GM12878 (cell line): ENCODE measurements at regions not wholly inside any gene's neighbourhood (a gene's known extent, or its start where the extent isn't known, plus 50 kb on each side); places are given as distances from the start of the nearest gene placed in this dataset.

ENCODE experiments used
- ATAC-seq: fragments of 200-7000 bp; cut with Tn5 transposase; 3 replicates; pipeline ENCODE4 v1.9.1; 2020; ENCODE audit warnings: mild to moderate bottlenecking, moderate library complexity
- BruUV-seq: library from RNA; stranded (reverse); fragments of 400-500 nt; replicated peaks from 2 replicates; lab custom pipeline; 2021; lab: Mats Ljungman, UMichigan
- CTCF ChIA-PET: fragments of 300-600 bp; sonication (Branson Sonifier 250); formaldehyde crosslinking; extraction: SDS; loops from one replicate; lab custom pipeline; 2021; ENCODE audit warnings: inconsistent platforms; lab: Yijun Ruan, JAX
- POLR2A ChIA-PET: fragments of 350-600 bp; formaldehyde crosslinking; extraction: SDS; loops from one replicate; lab custom pipeline; 2021; ENCODE audit warnings: inconsistent platforms; lab: Charles Lee
- RAD21 ChIA-PET: fragments of 300-600 bp; sonication (Branson Sonifier 250); formaldehyde crosslinking; loops from one replicate; lab custom pipeline; 2023; ENCODE audit warnings: antibody characterized with exemption; ENCODE audit not compliant: unreplicated experiment; lab: Charles Lee
- SMC1A ChIA-PET: fragments of 300-600 bp; sonication (Branson Sonifier 250); formaldehyde crosslinking; loops from one replicate; lab custom pipeline; 2023; ENCODE audit not compliant: unreplicated experiment, uncharacterized antibody; lab: Charles Lee
- DNase-seq: peaks from one replicate; pipeline ENCODE4 v3.0.0-alpha.2; 2011; ENCODE audit warnings: low read depth, low spot score
- FAIRE-seq: peaks from 3 replicates; lab custom pipeline; 2011; peaks lifted over from hg19 to GRCh38; lab: Jason Lieb, UNC
- H2AFZ ChIP-seq: 2 replicates; pipeline ENCODE4 v1.6.0; 2011; ENCODE audit warnings: low read depth, low read length, control low read depth; ENCODE audit not compliant: control insufficient read depth
- H3K27ac ChIP-seq: 2 replicates; pipeline ENCODE4 v1.5.1; 2011; ENCODE audit warnings: control low read depth; ENCODE audit not compliant: control insufficient read depth, insufficient read depth
- H3K27me3 ChIP-seq, 2 experiments: replicated peaks in 1 of 2; 2 replicates each; pipeline versions ENCODE4 v1.6.0 to v1.6.1; 2011; ENCODE audit warnings: low read length in 1 of 2; ENCODE audit not compliant: control insufficient read depth in 2 of 2, insufficient read depth in 2 of 2
- H3K36me3 ChIP-seq, 2 experiments: 2 replicates each; pipeline ENCODE4 v1.5.1; 2011; ENCODE audit warnings: low read length in 1 of 2; ENCODE audit not compliant: control insufficient read depth in 2 of 2, insufficient read depth in 2 of 2
- H3K4me1 ChIP-seq: 2 replicates; pipeline ENCODE4 v1.6.1; 2011; ENCODE audit warnings: mild to moderate bottlenecking, low read length, moderate library complexity, mixed read lengths; ENCODE audit not compliant: control insufficient read depth, insufficient read depth
- H3K4me2 ChIP-seq: 2 replicates; pipeline ENCODE4 v1.6.0; 2011; ENCODE audit warnings: control low read depth; ENCODE audit not compliant: control insufficient read depth, insufficient read depth
- H3K4me3 ChIP-seq: fragments of 200-600 bp; sonication (generic); 2 replicates; pipeline ENCODE4 v1.5.1; 2016
- H3K79me2 ChIP-seq: 2 replicates; pipeline ENCODE4 v1.6.0; 2011; ENCODE audit warnings: low read length; ENCODE audit not compliant: control insufficient read depth, insufficient read depth
- H3K9ac ChIP-seq: 2 replicates; pipeline ENCODE4 v1.8.0; 2011; ENCODE audit warnings: low read length, control low read depth, mixed read lengths; ENCODE audit not compliant: control insufficient read depth, insufficient read depth
- H3K9me3 ChIP-seq: replicated peaks from 3 replicates; pipeline ENCODE4 v1.5.1; 2011; ENCODE audit warnings: mild to moderate bottlenecking, low read length; ENCODE audit not compliant: control insufficient read depth, insufficient read depth
- H4K20me1 ChIP-seq: 2 replicates; pipeline ENCODE4 v1.6.0; 2011; ENCODE audit not compliant: control insufficient read depth, insufficient read depth
- BCL3 ChIP-seq: IDR thresholded peaks from 2 replicates; pipeline ENCODE4 v1.6.1; 2011; ENCODE audit warnings: borderline replicate concordance, low read depth, mild to moderate bottlenecking, moderate library complexity, low read length; ENCODE audit not compliant: insufficient read depth, poor library complexity, severe bottlenecking
- CEBPB ChIP-seq, 2 experiments: fragments of 150-350 bp in 1 of 2; IDR thresholded peaks; 2 replicates each; pipeline ENCODE4 v1.6.1; 2012 to 2014; ENCODE audit warnings: low read depth in 2 of 2, low read length in 2 of 2, borderline replicate concordance in 1 of 2, inconsistent platforms in 1 of 2
- EED ChIP-seq: sonication (generic); IDR thresholded peaks from 2 replicates; pipeline ENCODE4 v1.6.1; 2016; ENCODE audit warnings: antibody characterized with exemption, low read depth
- EZH2 ChIP-seq: IDR thresholded peaks from 2 replicates; pipeline ENCODE4 v1.6.1; 2012; ENCODE audit warnings: low read depth, mild to moderate bottlenecking, control low read depth, inconsistent platforms, low read length, borderline replicate concordance; ENCODE audit not compliant: control insufficient read depth
- IKZF1 ChIP-seq: fragments of 450-650 bp; conservative IDR thresholded peaks from 2 replicates; pipeline ENCODE4 v1.6.1; 2017; ENCODE audit warnings: antibody characterized with exemption, mild to moderate bottlenecking
- IRF3 ChIP-seq: fragments of 450-650 bp; IDR thresholded peaks from 2 replicates; pipeline ENCODE4 v1.6.1; 2014; ENCODE audit warnings: mild to moderate bottlenecking
- NFIC ChIP-seq: IDR thresholded peaks from 2 replicates; pipeline ENCODE4 v1.6.1; 2012; ENCODE audit warnings: low read depth, mild to moderate bottlenecking, inconsistent platforms, low read length, moderate library complexity
- NKRF ChIP-seq: fragments of 450-650 bp; conservative IDR thresholded peaks from 2 replicates; pipeline ENCODE4 v1.6.1; 2017; ENCODE audit warnings: mild to moderate bottlenecking, moderate library complexity
- NRF1 ChIP-seq: conservative IDR thresholded peaks from 2 replicates; pipeline ENCODE4 v1.6.1; 2011; ENCODE audit warnings: mild to moderate bottlenecking, low read depth, low read length, improper control_type of control experiment
- RUNX3 ChIP-seq: IDR thresholded peaks from 2 replicates; pipeline ENCODE4 v1.6.1; 2012; ENCODE audit warnings: low read length, inconsistent platforms
- SMAD1 ChIP-seq: fragments of 450-650 bp; IDR thresholded peaks from 2 replicates; pipeline ENCODE4 v1.6.1; 2018; ENCODE audit warnings: mild to moderate bottlenecking, low read depth; ENCODE audit not compliant: partially characterized antibody
- SPI1 ChIP-seq: IDR thresholded peaks from 2 replicates; pipeline ENCODE4 v1.6.1; 2011; ENCODE audit warnings: low read depth, mild to moderate bottlenecking, low read length, moderate library complexity, borderline replicate concordance; ENCODE audit not compliant: insufficient read depth
- TBL1XR1 ChIP-seq: IDR thresholded peaks from 2 replicates; pipeline ENCODE4 v1.6.1; 2012; ENCODE audit warnings: low read depth, low read length, improper control_type of control experiment
- ZNF24 ChIP-seq: fragments of 450-650 bp; IDR thresholded peaks from 2 replicates; pipeline ENCODE4 v1.6.1; 2017; ENCODE audit warnings: antibody characterized with exemption, mild to moderate bottlenecking
- WGBS: methylation state at CpG from one replicate; pipeline ENCODE4 v1.1.6; 2016; ENCODE audit warnings: low lambda C conversion rate; ENCODE audit not compliant: insufficient replicate concordance, insufficient coverage; ENCODE audit errors: missing lambda C conversion rate; 5-methylcytosine and 5-hydroxymethylcytosine counted together
- in situ Hi-C: fragments of 300-500 bp; cut with MboI; formaldehyde crosslinking; loops from 9 replicates; pipeline ENCODE4 v1.14.3; 2018; ENCODE audit warnings: mixed read lengths
- intact Hi-C: fragments of 100-400 bp; cut with micrococcal nuclease; formaldehyde crosslinking; loops from one replicate; pipeline ENCODE4 v1.14.2; 2022; ENCODE audit not compliant: unreplicated experiment

- Histone ChIP-seq H3K4me1 (no peaks in the 10 kb centered on the region), H3K27me3 (no peaks in the 10 kb centered on the region), H3K9ac (no peak overlapping the region), H3K9me3 (no peaks in the 10 kb centered on the region; the same call in 2 of the 3 replicates), H3K4me3 (no peak overlapping the region), H2AFZ (no peak overlapping the region), H4K20me1 (no peaks in the 10 kb centered on the region), H3K4me2 (no peak overlapping the region), H3K79me2 (no peaks in the 10 kb centered on the region), H3K27ac (no peak overlapping the region), H3K36me3 (no peaks in the 10 kb centered on the region)
- RAD21 ChIA-PET: no interaction called here
- intact Hi-C loops (no loop called here), in situ Hi-C loops (no loop called here)
- BruUV-seq: no TSS peak
- WGBS: 15% methylated on average over 3 of the region's 3 CpGs
- CTCF ChIA-PET: no interaction called here
- DNase-seq: no peak
- FAIRE-seq: no peak
- POLR2A ChIA-PET: no interaction called here
- ATAC-seq: peak; percentile 57
- TF ChIP-seq RUNX3 (no peak), SPI1 (peak; percentile 50; the same call in 1 of the 2 replicates)
- SMC1A ChIA-PET: no interaction called here
Measured at GRCh38 chr3:6110451-6110850, 750.5 kb upstream of the GRM7 start.

- Histone ChIP-seq H2AFZ (no peak overlapping the region), H4K20me1 (no peaks in the 10 kb centered on the region), H3K4me2 (no peak overlapping the region), H3K27me3 (no peaks in the 10 kb centered on the region), H3K27ac (no peak overlapping the region), H3K4me3 (no peak overlapping the region), H3K9ac (no peak overlapping the region), H3K4me1 (no peaks in the 10 kb centered on the region), H3K79me2 (no peaks in the 10 kb centered on the region), H3K9me3 (no peaks in the 10 kb centered on the region), H3K36me3 (no peaks in the 10 kb centered on the region)
- intact Hi-C loops (no loop called here), in situ Hi-C loops (no loop called here)
- ATAC-seq (no peak), FAIRE-seq (no peak), DNase-seq (no peak)
- ChIA-PET POLR2A (no interaction called here), SMC1A (no interaction called here), CTCF (no interaction called here), RAD21 (no interaction called here)
- BruUV-seq: no TSS peak
- whole genome bisulfite sequencing: 0% methylated on average over 3 of the region's 3 CpGs
- TF ChIP-seq ZNF24: no peak
- no peak for TF ChIP-seq CEBPB (IDR thresholded peaks at IDR 0.05; ENCODE audit: borderline replicate concordance in 1 of 2, low read depth in 2 of 2, low read length in 2 of 2)
- no peak for TF ChIP-seq NFIC
- no peak for TF ChIP-seq BCL3
- no peak for TF ChIP-seq EZH2
- no peak for TF ChIP-seq NKRF
- TF ChIP-seq IKZF1: no peak
- TF ChIP-seq TBL1XR1: no peak
- no peak for TF ChIP-seq SMAD1
- no peak for TF ChIP-seq IRF3
- no peak for TF ChIP-seq EED
- no peak for TF ChIP-seq NRF1
Measured at GRCh38 chr3:6112546-6112945, 748.4 kb upstream of the GRM7 start.
